ENCODE measurements at regions not wholly inside any gene's neighbourhood (a gene's known extent, or its start where the extent isn't known, plus 50 kb on each side); places are given as distances from the start of the nearest gene placed in this dataset.

GRCh38 chr7:15891151-15891881 is 204.8 kb upstream of the MEOX2 start:
- Histone ChIP-seq H3K18ac (ENCODE audit: low read depth, low read length) (no peak overlapping the region), H3K36me3 (ENCODE audit: control insufficient read depth, insufficient read depth, low read length) (no peaks in the 10 kb centered on the region), H4K20me1 (ENCODE audit: insufficient read depth, low read length) (no peaks in the 10 kb centered on the region), H2AK9ac (replicated peaks; ENCODE audit: low read depth, low read length, poor library complexity) (no peak overlapping the region), H2BK20ac (ENCODE audit: low read depth, low read length) (0 out of 2 replicates have a peak overlapping the region, but pooled peaks have one; percentile 72), H3K27me3 (ENCODE audit: control insufficient read depth, insufficient read depth, low read length) (no peaks in the 10 kb centered on the region), H3K4ac (ENCODE audit: low read depth, low read length) (no peak overlapping the region), H2BK5ac (ENCODE audit: low read depth, low read length, poor library complexity, severe bottlenecking) (no peak overlapping the region), H2AFZ (replicated peaks; ENCODE audit: low read length, poor library complexity) (no peak overlapping the region), H3K23ac (ENCODE audit: low read depth, low read length) (no peak overlapping the region), H2AK5ac (ENCODE audit: low read depth, low read length) (no peak overlapping the region), H2BK15ac (ENCODE audit: low read depth, low read length) (0 out of 3 replicates have a peak overlapping the region, but pooled peaks have one; percentile 56), H3K56ac (ENCODE audit: extremely low read depth, insufficient read depth, low read length) (no peak overlapping the region), H3K4me1 (ENCODE audit: control insufficient read depth, insufficient read depth, low read length) (no peaks in the 10 kb centered on the region), H4K5ac (ENCODE audit: low read depth, low read length) (no peak overlapping the region), H3K14ac (replicated peaks; ENCODE audit: low read depth, low read length) (no peak overlapping the region), H3K79me1 (ENCODE audit: low read depth in 1 of 2, low read length in 2 of 2) (no peaks in the 10 kb centered on the region), H3K9me1 (ENCODE audit: insufficient read depth, low read length) (no peaks in the 10 kb centered on the region; the same call in 1 of the 2 replicates), H4K8ac (ENCODE audit: low read depth in 2 of 2, low read length in 2 of 2) (no peak overlapping the region), H3K4me2 (ENCODE audit: low read depth, low read length) (no peak overlapping the region; the same call in 1 of the 2 replicates), H3K9ac (ENCODE audit: low read depth, low read length) (no peak overlapping the region), H2BK120ac (ENCODE audit: low read depth, low read length) (no peak overlapping the region), H3K27ac (ENCODE audit: insufficient read depth, low read length) (no peak overlapping the region), H3K9me3 (ENCODE audit: control insufficient read depth, insufficient read depth, low read length) (no peaks in the 10 kb centered on the region), H4K91ac (ENCODE audit: insufficient read depth, low read depth, low read length) (no peak overlapping the region), H3K4me3 (ENCODE audit: insufficient read depth, low read depth, low read length) (no peak overlapping the region)
- TF ChIP-seq MXI1 (IDR thresholded peaks at IDR 0.05; ENCODE audit: borderline replicate concordance, low read depth, low read length) (no peak), BHLHE40 (IDR thresholded peaks at IDR 0.05; ENCODE audit: low read depth, low read length) (no peak; the same call in 1 of the 2 replicates), MAZ (IDR thresholded peaks at IDR 0.05; ENCODE audit: borderline replicate concordance, low read depth, low read length) (no peak), USF2 (IDR thresholded peaks at IDR 0.05; ENCODE audit: low read depth, low read length) (no peak), RFX5 (IDR thresholded peaks at IDR 0.05; ENCODE audit: low read depth, low read length) (no peak), POLR2A (IDR thresholded peaks at IDR 0.05; ENCODE audit: low read depth, low read length) (no peak), CHD1 (IDR thresholded peaks at IDR 0.05; ENCODE audit: low read depth, low read length) (no peak), FOS (IDR thresholded peaks at IDR 0.05; ENCODE audit: low read depth, low read length) (no peak), RCOR1 (IDR thresholded peaks at IDR 0.05; ENCODE audit: insufficient replicate concordance, low read length) (no peak), CEBPB (IDR thresholded peaks at IDR 0.05; ENCODE audit: low read depth, low read length) (no peak), MAFK (IDR thresholded peaks at IDR 0.05; ENCODE audit: low read depth, low read length) (no peak), SMC3 (IDR thresholded peaks at IDR 0.05; ENCODE audit: low read depth, low read length) (no peak)
- DNase-seq (peak; percentile 47), ATAC-seq (ENCODE audit: low read depth) (peak; percentile 81)
- BruUV-seq (replicated peaks) = no TSS peak
- intact Hi-C loops (cut with micrococcal nuclease) = no loop called here
- in situ Hi-C loops (cut with MboI; ENCODE audit: low sequenced_read_pairs) = no loop called here
- CTCF ChIA-PET = interaction anchor here (0.6 kb wide), 1 partner anchor 539 kb away, joined by 3 read pairs; no protein-coding TSS in a partner anchor
- POLR2A ChIA-PET (ENCODE audit: unreplicated experiment) = interaction anchor here (0.5 to 0.7 kb wide), 3 partner anchors 8 to 206 kb away, joined by 3 to 12 read pairs (median 6); no protein-coding TSS in a partner anchor
- dilution Hi-C loops (cut with HindIII; ENCODE audit: low sequenced_read_pairs, unreplicated experiment) = no loop called here
